Activated T-helper 1 cell treated with anti-CD3 and anti-CD28 coated beads, Interleukin-2, amount 50 U/mL, for 16 hours (primary cell): ENCODE measurements at regions not wholly inside any gene's neighbourhood (a gene's known extent, or its start where the extent isn't known, plus 50 kb on each side); places are given as distances from the start of the nearest gene placed in this dataset.

Experiments used
- DNase-seq, 2 donors: peaks; one replicate each; pipeline ENCODE4 v3.0.0-alpha.2; 2020; ENCODE audit warnings: low read depth in 1 of 2, low spot score in 1 of 2

DNA sequence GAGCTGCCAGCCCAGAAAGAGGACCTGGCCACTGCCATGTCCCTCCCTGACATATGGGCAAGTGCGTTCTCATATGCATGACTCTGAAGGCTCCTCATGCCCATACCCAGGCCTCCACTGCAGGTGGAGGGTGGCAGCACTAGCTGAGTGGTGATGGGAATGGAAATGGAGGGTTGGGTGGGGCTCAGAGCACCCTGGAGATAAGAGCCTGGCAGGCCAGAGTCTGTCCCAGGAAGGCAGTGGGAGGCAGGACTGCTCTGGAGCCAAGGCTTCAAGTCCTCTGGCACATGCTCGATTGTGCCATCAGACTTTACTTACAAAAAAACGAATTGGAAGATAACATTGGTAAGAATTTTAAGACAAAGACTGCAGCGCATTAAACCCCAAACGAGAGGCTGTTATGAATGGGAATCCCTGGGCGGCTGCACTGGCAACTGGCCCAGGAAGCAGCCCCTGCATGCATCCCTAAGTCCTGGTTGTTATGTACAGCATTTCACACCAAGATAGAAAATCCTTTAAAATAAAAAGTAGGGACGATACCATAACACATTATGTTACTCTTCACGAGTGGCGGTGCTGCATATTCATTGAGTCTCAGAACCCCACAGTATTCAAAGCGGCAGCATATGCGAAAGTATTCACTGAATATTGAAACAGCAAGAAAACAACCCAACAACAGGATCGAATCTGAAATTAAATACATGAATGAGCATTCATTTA, 81.7 kb upstream of the FAM98A start:
- DNase-seq, result no peak

DNA sequence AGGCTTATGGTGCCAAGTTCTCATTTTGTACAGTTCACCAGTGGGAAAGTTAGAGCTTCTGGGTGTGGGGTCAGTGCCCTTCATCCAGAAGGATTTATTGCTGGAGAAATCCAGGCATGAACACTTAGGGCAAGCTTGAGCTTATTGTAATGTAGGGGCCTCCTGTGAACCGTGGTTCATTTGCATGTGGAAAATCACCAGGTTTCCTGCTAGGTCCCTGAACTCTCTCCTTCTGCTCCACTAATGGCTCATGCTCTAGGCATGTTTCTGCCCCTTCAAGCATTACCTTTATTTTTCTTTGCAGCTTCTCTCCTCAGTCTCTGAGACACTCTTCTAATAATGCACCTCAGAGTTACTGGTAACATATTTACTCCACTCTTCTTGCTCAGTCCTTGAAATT, 79.3 kb upstream of the FAM98A start:
- DNase-seq, result no peak

DNA sequence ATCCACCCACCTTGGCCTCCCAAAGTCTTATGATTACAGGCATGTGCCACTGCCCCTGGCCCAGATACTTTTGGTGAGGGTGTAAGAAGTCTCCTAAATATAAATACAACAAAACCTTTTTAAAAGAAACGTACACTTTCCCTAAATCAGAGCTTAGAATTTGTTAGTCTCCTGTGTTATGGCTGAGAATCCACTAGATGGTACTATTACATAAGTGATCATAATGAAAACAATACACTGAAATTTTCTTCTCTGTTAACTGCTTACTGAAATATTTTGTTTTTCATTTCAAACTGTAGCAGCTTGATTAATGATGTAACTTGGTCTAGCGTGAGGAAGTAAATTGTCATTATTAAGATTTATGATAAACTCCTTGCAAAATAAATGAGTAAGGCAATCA, 74.8 kb upstream of the FAM98A start:
- DNase-seq, result no peak

DNA sequence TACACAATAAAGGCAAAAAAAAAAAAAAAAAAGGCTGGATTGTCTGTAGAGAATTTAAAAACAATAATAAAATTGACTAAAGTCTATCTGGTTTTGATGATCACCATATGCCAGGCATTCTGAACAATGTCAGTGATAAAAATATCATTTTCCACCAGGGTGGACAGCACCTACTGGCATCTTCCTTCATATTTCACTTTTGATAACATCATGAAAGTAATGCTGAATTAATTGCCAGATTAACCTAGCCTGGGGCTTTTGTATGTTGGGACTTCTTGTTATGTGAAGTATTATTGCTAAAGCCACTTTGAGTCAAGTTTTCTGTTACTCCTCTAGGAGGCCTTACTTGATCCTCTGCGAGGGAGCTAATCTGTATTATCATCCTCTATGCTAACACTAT, 73.8 kb upstream of the FAM98A start:
- DNase-seq, result no peak

DNA sequence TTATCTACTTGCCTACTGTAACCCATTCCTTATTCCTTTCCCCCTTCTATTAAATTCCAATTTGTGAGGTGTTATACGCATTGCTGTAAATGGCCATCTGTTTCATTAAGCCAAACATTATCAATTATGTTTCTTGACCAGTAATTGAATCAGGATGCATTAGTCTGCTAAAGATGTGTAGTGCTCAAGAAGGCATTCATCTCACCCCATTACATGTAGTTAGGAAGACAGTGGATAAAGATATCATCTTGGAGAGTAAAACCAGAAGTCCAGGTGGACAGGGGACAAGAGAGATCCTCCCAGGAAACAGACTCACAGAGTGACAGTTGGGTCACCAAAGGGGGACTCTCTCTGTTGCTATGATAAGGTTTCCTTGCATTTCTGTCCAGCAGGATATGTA, 73.3 kb upstream of the FAM98A start:
- no peak for DNase-seq

DNA sequence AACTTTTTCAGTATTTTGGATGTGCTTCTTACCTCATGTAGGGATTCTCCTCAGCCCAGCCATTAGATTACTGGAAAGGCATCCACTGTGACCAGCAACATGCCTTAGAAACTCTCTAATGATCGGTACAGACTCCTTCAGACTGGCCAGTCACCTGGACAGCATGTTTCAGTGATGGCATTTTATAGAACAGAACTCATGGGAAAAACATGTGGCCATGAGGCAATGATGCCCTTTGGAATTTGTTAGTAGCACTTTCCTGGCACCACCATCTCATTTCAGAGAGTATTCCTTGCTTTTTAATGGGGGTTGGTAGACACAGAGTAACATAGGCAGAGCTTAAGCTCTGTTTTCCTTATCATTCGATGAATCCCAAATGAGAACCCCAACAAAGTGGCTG, 72.1 kb upstream of the FAM98A start:
- no peak for DNase-seq

DNA sequence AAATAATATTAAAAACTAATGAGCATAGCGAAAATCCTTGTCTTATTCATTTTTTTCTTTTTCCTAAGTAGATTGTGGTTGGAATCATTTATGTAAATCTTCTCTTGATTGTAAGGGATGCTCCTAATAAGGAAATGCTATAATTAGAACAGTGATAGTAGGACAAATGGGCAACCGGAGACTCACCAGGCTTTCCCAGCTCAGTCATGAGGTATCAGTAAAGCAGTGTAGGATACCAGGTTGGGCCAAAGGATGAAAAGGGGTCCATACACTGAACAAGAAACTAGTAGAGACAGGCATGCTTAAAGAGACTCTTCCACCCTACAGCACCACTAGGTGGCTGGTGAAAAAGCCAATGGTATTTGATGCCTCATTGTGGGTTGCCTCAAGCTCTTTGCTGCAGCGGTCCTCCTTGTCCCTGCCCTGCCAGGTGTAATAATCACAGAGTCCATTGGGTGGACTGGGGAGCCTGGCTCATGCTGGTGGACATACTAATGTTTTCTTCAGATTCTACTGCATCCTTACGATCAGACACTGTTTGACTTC, 71.4 kb upstream of the FAM98A start:
- no peak for DNase-seq

DNA sequence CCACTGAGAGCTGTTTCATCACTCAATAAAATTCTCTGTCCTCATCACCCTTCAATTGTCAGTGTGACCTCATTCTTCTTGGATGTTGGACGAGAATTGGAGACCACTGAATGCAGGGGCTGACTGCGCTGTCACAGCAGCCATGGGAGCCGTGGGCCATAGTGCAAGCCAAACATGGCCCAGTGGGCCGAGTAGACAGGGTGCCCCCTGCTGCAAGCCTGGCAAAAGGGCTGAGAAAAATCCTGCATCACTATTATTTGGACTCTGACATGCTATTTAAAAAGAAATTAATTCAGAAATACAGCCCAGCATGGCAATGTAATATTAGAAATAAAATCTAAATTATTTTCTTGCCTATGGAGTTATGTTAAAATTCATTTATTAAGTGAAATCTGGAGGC, 67.8 kb upstream of the FAM98A start:
- no peak for DNase-seq

DNA sequence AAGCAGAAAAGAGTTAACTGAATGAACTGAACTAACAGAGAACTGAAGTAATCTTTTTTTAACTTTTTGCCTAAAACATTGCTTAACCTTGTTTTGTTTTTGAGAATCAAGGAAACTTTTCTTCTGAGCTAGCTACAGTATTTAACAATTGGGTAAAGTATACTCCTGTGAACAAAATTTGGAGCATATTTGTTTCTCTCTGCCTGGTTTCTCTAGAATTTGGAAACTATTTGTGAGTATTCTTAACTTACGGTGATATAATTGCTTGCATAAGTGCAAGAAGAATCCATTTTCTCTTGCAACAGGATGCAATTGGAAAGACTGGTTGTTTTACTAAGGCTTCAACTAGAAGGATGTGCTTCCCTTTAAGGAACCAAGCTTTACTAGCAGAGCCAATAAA, 65.9 kb upstream of the FAM98A start:
- DNase-seq, result no peak

DNA sequence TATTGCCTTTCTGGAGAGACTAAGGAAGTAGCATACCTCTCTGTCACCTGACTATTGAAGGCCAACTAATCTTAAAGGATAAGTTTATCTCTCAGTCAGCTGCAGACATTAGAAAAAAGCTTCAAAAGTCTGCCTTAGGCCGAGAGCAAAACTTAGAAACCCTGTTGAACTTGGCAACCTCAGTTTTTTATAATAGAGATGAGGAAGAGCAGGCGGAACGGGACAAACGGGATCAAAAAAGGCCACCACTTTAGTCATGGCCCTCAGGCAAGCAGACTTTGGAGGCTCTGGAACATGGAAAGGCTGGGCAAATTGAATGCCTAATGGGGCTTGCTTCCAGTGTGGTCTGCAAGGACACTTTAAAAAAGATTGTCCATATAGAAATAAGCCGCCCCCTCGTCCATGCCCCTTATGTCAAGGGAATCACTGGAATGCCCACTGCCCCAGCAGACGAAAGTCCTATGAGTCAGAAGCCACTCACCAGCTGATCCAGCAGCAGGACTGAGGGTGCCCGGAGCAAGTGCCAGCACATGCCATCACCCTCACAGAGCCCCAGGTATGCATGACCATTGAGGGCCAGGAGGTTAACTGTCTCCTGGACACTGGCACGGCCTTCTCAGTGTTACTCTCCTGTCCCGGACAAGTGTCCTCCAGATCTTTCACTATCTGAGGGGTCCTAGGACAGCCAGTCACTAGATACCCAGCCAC, 61.5 kb upstream of the FAM98A start:
- DNase-seq, result no peak

DNA sequence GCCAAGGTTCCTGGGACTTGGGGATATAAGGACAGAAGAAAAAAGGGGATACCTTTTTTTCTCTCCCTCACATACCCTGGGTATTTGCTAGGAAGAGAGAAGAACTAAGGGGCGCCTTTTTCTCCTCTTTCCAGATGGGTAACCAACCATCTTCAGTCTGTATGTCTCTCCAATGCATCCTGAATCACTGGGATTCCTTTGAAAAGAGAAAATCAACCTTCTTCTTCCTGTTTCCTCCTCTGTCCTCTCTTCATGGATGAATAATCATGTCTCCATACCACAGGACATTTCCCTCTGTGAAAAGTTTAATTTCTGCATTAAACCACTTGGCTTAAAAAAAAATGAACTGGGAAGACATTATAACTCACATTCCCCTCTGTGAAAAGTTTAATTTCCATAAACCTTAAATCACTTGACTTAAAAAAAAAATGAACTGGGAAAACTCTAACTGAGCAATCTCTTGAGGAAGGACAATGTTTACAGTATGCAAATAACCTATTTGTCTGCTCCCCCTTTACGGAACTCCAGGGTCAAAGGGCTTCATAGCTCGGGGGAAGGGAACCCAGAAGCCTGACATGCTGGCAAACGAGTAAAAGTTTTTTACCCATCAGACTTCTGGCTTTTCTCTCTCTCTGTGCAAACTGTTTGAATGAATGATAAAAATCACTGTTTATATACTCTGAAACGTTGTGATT, 56.7 kb upstream of the FAM98A start:
- DNase-seq, result no peak

DNA sequence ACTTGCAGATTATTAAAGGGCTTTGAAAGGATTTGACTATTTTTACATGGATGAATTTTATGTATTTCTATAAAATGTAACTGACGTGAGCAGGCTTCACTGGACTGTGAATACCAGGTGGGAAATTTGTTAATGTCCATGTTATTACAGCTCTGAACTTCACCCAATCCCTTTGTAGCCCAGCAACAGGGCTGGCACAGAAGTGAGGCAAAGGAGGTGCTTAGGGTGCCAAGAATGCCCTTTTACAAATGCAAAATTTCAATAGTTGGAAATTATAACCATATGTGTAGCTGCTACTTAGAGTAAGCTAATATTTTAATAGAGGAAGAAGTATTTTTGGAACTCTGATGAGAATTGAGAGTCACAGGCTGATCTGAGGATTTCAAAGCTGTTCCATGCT, 53.7 kb upstream of the FAM98A start:
- DNase-seq, result no peak

DNA sequence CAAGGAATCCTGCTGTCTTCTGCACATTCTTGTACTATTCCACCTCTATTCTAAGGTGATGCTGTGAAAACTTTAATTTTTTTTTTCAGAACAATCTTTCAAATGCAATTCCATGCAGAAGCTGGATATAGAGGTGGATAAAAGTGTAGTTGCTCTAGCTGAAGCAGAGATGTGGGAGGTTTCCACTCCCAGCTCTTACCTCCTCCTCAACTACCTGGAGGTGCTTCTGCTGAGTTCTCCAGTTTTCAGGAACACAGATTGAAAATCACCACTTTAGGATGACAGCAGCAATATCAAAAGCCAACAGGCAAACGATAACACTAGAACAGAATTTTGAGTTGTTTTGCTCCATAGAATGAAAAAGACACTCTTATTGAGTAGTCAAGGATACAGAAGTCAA, 51.1 kb upstream of the FAM98A start:
- no peak for DNase-seq
